HG03469 (cell line): ENCODE measurements at regions not wholly inside any gene's neighbourhood (a gene's known extent, or its start where the extent isn't known, plus 50 kb on each side); places are given as distances from the start of the nearest gene placed in this dataset.
"Not testable (repeated sequence)": the region's sequence is repeated elsewhere in the genome, so short reads cannot be mapped to it uniquely, and the experiment has no call there.

Experiments
- ATAC-seq: cut with Tn5 transposase; IDR thresholded peaks from one replicate; pipeline ENCODE4 v1.9.1; 2021; ENCODE audit warnings: mild to moderate bottlenecking, moderate library complexity, moderate number of reproducible peaks; ENCODE audit not compliant: unreplicated experiment

DNA sequence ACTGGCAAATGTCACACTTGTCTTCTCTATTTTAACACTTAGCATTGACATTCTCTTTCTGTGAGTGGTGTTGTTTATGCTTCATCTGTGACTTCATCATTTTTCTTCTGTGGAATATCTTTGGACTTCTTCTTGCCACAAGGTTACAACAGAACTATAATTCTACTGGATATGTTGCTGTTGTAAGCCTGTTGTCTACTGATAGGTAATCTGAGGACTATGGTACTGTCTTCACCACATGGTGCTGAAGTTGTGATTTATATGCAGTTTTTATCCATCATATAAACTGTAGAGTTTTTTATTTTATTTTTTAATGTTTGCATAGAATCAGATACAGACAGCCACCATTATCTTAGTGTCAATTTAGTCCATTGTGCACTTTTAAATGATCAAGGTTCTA lies 622.2 kb upstream of the CNTN5 start:
- no peak for ATAC-seq

DNA sequence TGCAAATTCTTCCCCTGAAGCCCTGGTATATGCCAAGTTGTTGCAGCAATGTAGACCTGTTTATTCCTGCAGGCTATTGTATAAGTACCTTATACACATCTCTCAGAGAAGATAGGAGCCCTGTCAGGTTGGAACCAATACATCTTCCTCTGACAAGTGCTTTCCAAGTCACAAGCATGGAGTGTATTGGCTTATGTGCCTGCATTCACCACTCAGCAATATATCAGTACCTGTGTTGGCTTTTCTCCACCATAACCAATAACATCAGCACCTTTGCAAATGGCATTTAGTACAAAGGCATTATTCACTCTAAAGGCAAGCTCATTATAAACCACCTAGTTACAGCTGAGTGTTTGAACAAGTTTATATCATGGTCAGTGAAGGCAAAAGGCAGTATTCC lies 611.7 kb upstream of the CNTN5 start:
- ATAC-seq = no peak

DNA sequence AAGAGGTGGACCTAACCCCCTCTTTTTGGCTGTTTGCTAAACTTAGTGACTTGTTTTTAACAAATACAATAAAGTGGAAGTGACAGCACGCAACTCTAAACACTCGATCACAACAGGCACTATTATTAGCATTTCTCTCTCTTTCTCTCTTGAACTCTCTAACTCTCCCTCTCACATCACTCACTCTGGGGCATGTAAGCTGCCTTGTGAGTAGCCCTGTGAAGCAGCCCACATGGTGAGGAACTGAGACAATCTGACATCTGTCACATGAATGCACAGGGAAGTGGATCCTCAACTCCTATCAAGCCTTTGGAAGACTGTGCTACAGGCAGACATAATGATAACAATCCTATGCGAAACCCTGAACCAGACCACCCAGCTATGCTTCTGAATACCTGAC lies 609.0 kb upstream of the CNTN5 start:
- no peak for ATAC-seq

DNA sequence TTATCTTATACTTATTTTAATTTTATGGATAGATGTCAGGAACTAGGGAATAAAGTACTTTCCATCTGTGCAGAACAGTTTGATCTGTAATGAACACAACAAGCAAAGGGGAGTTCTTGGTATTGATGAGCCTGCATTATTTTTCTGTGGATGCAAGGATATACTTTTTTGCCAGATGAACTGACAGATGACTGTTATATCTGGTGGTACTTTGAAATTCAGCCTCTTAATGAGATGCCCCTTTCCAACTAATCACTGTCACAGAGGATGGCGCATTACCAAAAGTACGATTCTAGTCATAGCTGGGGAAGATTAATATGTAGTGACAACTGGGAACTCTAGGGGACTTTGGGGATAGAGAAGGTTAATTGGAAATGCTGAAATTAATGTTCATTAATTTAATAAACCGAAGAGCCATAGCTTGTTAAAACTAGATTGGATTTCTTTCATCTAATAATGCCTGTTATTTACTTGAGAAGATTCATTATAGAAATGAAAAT lies 603.4 kb upstream of the CNTN5 start:
- ATAC-seq = no peak

DNA sequence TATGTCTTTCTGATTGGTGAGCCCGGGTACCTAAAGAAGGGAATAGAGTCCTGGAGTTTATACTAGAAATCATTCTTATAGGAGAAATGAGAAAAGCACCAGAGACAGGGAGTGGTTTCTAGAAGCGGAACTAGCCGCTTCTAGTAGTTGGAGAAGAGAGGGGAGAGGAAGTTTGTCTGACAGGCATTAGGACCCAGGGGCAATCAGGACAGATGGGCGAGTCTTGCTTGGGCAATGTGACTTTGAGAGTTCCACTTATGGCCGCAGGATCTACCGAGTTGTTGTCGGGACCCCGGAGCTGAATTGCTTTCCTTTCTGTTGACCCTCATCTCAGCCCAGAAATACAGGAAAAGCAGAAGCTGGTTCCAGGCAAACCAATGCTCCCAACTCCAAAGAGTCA lies 596.8 kb upstream of the CNTN5 start:
- no peak for ATAC-seq

DNA sequence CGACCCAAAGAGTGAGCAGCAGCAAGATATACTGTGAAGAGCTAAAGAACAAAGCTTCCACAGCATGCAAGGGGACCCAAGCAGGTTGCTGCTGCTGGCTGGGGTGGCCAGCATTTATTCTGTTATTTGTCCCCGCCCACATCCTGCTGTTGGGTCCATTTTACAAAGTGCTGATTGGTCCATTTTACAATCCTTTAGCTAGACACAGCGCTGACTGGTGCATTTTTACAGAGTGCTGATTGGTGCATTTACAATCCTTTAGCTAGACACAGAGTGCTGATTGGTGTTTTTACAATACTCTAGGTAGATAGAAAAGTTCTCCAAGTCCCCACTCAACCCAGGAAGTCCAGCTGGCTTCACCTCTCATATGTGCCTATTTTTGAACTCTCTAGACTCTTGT lies 596.0 kb upstream of the CNTN5 start:
- not testable (repeated sequence) for ATAC-seq

DNA sequence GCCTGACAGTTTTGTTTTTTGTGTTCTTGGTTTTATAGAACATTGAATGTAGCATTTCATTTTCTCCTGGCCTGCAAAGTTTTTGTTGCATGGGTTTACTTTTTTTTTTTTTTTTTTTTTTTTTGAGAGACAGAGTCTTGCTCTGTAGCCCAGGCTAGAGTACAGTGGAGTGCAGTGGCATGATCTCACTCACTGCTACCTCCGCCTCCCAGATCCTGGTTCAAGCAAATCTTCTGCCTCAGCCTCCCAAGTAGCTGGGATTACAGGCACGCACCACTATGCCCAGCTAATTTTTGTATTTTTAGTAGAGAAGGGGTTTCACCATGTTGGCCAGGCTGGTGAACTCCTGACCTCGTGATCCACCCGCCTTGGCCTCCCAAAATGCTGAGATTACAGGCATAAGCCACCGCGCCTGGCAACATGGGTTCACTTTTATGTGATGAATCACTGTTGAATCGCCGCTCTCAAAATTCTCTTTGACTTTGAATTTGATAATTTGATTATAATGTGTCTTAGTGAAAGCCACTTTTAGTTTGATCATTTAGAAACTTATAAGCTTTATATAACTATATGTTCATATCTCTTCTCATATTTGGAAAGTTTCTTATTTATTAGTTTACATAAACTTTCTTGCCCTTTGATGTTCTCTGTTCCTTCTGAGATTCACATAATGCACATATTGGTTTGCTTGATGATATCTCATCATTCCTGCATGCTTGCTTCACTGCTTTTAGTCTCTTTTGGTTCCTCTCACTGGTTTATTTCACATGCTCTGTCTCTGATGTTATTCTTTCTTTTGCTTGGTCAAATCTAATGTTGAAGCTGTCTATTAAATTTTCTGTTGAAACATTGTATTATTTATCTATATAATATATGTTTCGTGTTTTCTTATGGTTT lies 589.0 kb upstream of the CNTN5 start:
- ATAC-seq = no peak

DNA sequence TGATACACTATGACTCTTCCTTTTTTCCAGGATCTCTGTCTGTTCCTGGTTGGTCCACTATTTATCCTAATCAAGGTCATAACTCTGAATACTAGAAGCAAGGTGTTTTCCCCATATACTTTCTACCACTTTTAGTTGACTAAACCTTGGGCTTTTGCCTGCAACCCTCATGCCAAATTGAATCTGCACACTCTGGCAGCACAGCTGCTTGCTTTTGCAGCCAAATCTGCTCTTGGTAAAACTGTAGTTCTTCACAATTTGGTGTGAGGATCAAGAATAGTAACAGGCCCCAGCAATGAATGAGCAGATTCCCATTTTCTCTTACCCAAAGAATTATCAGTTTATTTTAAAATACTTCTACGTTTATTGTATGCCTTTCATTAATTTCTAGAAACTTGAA lies 586.5 kb upstream of the CNTN5 start:
- ATAC-seq = no peak

DNA sequence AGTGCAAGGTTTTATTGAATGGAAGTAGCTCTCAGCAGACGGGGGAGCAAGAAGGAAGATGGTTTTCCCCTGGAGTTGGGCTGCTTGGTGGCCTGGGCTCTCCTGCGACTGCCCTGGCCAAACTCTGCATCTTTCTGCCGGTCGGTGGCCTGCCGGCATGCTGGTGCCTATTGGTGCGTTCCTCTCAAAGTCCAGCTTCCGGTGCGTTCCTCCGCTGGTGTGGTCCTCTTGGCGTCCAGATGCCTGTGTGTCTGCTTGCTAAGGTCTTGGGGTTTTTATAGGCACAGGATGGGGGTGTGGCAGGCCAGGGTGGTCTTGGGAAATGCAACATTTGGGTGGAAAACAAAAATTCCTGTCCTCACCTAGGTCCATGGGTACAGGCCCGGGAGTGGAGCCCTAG lies 567.4 kb upstream of the CNTN5 start:
- no peak for ATAC-seq

DNA sequence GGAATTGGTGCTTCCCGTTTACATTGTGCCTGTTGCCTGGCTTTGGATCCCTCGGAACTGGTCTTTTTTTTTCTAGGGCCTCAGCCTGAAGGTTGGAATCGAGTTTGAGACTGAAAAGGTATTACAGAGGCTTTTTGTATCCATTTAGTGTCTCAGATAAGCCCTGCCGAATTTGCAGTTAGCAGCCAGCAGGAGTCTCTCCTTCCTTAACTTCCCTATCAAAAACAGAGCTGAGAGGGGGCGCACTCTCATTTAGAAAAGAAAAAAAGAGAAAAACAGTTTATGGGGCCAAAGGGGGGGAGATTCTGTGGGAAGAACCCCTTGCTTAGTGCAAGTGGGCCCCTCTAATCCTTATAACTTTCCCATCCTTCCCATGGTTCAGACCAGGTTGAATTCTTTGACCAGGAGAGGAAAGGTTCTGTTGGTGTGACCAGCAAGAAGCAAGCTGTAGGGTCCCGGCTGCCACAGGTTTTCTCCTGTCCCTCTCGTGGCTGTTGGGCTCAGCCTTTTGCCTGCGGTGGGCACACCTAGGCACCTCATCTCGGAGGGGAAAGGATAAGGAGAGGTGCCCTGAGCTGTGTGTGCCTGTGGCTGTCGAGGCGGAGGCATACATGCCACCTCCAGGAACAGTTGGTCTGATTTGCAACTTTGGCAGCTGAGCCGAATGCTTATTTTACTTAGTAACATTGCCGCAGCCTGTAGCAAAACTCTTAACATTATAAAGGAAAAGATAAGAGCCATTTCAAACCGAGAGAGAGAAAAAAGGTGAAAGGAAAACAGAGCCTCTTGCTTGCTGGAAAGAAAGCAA lies 565.0 kb upstream of the CNTN5 start:
- ATAC-seq = no peak

DNA sequence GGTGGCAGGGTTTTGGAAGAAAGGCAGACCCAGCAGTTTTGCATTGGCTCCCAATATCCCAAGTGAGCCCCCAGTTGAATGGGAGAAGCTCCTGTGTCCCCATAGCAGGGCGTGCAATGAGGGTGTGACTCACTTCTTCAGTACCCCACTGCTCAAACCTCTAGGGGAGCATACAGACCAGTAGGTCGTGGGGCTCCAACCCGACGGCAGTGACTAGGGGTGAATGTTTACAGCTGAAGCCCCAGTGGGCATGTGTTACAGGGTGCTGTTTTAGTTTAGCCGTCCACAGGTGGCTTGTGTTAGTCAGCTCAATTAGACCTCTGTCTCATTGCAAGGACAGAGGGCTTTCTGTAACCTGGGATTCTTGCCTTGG lies 564.5 kb upstream of the CNTN5 start:
- no peak for ATAC-seq

DNA sequence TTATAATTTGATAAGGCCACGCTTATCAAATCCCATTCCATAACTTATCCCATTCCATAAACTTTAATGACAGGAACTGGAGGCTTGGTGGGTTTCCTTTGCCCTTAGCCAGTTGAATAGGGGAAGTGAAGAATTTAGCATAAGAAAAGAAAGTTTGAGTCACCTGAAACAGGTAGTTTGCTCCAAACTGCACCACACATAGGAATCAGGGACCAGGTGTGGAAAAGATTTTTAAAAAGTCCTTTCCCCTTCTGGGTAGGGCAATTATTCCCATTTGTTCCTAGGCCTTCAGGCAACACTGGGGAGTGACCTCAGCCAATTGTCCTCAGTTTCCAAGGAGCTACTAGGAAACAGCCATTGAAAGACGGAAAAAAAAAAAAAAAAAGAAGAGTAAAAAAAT lies 525.7 kb upstream of the CNTN5 start:
- ATAC-seq = no peak

DNA sequence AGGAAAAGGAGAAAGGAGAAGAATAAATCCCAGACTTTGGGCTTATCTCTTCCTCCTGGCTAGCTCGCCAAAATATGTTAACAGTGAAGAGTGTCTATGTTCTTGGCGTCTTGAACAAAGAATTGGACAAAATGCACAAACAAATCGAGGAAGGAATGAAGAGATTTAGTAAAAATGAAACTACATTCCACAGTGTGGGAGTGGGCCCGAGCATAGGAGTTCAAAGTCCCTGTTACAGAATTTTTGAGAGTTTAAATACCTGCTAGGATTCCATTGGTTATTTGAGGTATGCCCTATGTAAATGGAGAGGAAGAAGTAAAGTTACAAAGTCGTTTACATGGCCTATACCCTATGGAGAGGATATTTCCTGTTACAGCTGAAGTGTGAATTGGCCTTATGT lies 525.1 kb upstream of the CNTN5 start:
- no peak for ATAC-seq

DNA sequence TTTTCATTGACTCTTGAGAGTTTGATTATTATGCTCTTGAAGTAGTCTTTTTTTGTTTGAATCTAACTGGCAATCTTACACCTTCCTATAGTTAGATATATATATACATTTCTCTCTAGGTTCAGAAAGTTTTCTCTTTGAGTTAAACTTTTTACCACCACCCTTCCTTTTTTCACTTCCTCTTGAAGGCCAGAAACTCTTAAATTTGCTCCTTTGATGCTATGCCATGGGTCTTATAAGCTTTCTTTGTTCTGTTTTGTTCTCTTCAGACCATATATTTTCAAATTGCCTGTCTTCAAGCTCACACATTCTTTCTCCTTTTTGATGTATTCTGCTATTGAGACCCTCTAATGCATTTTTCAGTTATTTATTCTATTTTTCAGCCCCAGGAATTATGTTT lies 513.5 kb upstream of the CNTN5 start:
- ATAC-seq = no peak

DNA sequence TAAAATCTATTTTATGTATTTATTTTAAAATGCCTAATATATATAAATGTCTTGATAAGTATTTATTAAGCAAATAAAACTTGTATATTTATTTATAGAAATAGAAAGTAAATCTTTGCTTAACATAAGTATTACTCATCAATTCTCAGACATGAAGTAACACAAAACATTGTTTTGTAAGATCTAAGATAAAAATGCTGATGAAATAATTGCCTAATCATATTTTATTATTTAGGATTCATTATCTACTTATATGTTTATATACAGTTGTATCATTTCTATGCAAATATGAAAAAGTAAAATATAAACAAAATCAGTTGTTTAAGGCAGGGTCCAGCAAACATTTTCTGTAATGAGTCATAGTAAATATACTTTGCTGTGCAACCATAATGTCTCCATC lies 507.8 kb upstream of the CNTN5 start:
- ATAC-seq = no peak

DNA sequence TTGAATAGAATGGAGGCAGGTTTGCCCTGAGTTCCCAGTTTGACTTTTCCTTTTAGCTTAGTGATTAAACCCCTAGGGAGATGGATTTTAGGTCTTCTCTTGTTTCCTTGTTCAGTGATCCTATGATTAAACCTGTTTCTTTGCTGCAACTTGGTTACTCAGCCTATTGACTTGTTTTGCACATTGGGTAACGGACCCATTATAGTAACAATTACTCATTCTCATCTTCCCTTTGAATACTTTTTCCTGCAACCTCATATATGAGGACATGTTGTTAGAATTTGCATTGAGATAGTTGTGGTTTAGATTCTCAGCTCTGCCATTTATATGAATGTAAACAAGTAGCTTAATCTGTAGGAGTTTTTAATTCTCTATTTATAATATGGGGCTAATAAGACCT lies 489.2 kb upstream of the CNTN5 start:
- no peak for ATAC-seq

DNA sequence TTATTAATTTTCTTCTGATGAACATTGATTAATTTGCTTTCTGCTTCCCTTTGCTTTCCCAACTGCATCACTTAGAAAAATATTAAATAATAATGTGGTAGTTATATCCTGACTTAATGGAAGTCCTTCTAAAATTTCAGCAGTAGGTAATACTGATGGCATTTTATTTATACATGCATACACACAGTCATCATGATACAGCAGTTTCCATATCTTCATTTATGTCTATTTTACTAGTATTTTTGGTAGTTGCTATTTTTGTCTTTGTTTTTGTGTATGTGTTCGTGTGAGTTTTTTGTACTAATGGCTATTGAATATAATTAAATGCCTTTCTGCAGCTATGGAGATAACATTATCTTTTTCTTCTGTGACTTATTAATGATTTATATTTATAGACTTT lies 484.7 kb upstream of the CNTN5 start:
- ATAC-seq = no peak

DNA sequence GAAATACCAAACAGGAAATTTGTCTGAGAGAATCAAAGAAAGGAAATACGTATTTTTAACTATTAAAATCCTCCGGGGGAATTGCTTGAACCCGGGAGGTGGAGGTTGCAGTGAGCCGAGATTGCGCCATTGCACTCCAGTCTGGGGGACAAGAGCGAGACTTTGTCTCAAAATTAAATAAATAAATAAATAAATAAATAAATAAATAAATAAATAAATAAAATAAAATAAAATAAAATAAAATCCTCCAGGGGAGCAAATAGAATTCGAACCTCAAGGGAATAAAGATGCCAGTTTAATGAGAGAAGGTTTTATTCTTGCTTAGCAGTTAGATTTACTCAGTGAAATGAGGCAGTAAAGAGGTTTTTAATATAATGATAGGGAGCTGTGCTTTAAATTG lies 482.4 kb upstream of the CNTN5 start:
- ATAC-seq = not testable (repeated sequence)

DNA sequence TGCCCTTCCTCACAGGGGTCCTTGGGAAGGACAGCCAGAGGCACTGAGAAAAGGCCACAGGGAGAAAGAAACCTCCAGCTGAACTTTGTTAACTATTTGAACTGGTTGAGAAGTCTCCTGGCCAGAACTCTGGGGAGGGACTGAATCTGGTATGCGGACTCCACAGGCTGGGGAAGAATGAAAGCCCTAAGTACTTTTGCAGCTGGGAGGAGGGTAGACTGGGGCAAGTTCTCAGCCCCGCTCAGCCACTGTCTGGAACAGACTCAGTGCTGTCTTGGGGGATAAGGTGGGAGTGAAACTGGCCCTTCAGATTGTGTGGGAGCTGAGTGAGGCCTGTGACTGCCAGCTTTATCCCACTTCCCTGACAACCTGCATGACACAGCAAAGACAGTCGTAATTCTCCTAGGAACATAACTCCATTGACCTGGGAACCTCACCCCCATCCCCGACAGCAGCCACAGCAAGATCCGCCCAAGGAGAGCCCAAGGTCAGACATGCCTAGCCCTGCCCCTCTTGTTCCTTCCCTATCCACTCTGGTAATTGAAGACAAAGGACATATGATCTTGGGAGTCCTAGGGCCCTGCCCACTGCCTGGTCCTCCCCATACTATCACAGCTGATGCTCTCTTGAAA lies 475.1 kb upstream of the CNTN5 start:
- ATAC-seq = no peak

DNA sequence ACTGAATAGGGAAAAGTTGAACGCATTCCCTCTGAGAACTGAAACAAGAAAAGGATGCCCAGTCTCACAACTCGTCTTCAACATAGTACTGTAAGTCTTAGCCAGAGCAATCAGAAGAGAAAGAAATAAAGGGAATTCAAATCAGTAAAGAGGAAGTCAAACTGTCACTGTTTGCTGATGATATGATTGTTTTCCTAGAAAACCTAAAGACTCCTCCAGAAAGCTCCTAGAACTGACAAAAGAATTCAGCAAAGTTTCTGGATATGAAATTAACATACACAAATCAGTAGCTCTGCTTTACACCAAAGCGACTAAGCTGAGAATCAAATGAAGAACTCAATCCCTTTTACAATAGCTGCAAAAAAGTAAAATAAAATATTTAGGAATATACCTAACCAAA lies 471.2 kb upstream of the CNTN5 start:
- no peak for ATAC-seq

DNA sequence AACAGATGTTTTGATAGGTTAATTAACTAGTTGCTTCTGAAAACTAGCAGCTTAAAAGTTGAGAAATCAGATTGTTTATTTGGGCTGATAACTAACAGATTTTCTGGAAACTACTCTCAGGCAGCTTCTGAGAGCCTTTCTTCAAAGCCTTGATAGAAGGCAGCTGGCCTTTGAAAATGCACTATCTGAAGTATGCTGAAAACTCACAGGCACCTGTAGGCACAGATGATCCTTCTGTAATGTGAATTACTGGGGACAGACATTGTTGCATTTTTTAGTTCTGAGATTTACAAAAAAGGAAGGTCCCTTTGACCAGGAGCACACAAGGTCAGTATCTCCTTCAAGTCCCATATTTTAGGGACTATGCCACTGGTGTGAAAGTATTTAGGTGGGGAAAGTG lies 460.8 kb upstream of the CNTN5 start:
- no peak for ATAC-seq

DNA sequence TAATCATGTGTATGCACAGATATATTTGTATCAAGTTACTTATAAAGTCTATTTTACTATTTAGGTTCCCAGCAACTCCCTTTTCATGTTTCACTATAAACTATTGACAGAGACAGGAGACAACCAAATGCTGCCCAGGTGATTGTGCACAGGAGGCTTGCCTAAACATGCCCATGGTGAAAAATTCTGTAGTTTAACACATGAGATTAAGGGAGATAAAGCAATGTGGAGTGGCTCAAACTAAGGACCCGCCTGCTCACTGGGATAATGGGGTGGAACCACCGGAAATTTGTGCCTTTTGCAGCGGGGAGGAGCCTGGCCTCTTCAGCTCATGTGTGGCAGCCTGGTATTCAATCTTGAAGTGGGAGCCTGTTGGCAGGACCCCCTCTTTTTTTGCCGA lies 459.5 kb upstream of the CNTN5 start:
- no peak for ATAC-seq
